HG03097 (cell line): ENCODE measurements at regions not wholly inside any gene's neighbourhood (a gene's known extent, or its start where the extent isn't known, plus 50 kb on each side); places are given as distances from the start of the nearest gene placed in this dataset.

ENCODE experiments used
- ATAC-seq: cut with Tn5 transposase; IDR thresholded peaks from one replicate; pipeline ENCODE4 v1.9.1; 2021; ENCODE audit not compliant: unreplicated experiment, low FRiP score

DNA sequence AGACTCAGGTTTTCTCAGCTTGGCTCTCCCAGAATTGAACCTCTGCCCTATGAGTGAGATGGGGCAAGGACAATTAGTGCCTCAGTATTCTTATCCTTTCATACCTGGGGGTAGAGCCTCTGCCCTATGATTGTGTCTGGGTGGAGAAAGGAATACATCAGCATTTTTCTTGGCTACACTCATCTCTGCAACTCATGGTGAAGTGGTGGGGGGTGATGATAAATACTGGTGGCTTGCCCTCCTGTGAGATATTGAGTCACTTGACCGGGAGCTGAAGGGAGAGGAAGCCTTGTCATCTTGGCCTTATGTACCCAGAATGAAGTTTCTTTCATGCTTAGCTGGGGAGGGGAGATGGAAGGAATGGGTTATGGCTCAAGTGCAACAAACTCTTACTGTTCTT is 71.3 kb upstream of the ENOX2 start:
- ATAC-seq: no peak

DNA sequence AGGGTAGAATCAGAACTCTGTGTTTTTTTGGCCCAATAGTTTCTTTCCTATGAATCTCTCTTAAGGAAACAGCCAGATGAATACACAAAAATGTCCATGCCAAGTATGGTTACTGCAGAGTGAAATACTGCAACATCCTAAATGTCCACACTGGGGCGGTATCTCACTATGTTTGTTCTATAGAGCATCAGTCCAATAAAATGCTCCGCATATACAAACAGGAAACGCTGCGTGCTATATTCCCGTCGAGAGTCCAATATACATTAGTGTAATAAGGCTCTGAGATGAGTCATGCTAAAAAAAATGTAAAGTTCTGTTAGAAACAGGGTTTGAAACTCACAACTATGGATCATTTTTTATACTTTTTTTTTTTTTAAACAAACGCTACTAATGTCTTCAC is 72.9 kb upstream of the ENOX2 start:
- peak; percentile 70 for ATAC-seq

DNA sequence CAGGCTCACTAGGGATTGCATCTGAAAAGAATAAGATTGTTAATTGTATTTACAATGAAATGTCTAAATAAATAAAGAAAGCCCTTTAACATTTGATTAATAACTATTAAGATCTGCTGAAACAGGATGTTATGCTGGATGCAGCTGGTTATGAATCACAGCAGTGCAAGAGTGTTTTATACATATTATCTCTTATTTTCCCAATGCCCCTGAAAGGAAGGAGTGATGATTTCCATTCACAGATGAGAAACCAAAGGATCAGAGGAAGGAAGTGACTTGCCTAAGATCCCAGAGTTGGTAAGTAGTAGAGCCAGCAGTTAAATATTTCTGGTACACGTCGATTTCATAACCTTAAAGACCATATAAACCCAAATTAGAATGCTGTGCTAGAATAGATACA is 76.3 kb upstream of the ARHGAP36 start:
- ATAC-seq: no peak

DNA sequence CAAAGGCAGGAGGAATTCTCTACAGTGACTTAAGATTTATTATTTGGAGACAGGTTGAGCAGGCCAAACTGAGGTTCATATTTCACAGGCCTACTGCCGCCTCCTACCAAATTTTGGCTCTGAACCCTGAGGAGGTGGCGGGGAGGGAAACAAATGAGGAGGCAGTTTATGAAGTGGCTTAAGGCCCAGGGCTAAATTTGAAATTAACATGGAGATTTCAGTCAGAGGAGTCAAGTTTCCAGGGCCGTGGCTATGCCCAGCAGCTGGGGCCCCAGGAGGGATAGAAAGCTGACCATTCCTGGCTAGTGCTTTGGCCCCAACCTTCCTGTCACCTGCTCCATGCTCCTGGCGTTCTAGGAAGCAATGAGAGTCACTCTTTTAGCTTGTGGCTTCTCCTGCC is 73.4 kb upstream of the ARHGAP36 start:
- ATAC-seq: no peak

DNA sequence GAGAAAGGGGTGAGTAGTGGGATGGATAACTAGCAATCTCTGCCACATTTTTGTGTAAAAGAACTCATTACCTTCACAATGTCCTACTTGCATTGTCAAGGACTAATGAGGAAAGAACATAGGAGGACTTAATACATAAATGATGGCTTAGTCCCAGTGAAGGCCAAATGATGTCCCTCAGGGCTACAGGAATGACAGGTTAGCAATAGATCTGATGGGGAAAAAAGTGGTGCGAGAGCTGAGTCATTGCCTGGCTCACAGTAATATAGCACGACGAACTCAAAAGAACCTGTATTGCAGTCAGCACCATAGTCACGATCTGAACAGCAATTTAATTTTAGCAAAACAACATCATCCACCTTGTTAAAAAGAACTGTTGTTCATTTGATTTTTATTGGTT is 70.9 kb upstream of the ARHGAP36 start:
- no peak for ATAC-seq

DNA sequence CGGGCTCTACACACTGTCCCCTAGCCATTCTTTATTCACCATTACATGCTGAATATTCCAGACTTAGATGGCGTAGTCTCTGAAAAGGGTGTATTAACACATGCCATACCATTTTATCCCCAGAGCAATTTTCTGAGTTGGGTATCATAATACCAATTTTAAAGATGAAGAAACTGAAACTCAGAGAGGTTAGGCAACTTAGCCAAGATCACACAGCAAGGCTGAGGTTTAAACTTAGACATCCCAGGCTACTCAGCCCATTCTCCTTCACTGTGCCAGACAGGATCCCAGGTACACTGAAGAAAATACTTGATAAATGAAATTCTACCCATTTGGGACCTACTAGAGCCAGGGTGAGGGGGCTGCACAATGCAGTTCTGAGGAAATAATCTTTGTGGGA is 67.4 kb upstream of the ARHGAP36 start:
- no peak for ATAC-seq

DNA sequence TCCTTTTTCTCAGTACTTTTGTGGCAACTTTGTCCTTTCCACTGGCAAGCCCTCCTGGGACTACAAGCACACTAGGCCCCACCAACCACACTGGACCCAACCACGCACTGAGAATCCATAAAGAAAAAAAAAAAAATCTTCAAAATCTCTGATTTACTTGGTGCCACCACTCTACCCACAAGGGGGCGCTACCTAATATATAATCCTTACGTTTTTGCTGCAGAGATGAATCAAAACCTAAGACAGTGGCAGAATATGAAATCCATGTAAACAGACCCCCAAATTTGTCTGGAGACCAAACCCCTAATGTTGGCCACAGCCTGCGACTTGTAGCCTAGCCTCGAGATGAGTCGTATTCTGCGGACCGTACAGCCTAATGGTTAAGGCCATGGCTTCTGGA is 63.5 kb upstream of the ARHGAP36 start:
- no peak for ATAC-seq

DNA sequence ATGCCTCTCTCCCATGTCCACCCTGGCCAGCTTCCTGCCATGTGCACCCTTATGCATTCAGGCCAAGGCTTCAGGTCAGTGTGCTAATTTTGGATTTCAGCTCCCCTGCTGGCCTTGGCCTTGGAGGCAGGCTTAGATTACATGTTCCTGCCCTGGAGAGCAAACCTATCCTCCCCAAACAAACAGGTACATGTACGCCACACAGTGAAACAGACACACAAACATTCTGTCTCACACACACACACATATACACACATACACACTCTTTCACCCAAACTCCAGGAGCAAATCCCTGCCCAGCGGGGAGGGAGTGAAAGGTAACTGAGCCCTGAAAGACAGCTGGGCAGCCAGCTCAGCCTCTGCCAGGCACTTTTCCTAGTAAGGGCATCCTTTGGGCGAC is 62.7 kb upstream of the ARHGAP36 start:
- no peak for ATAC-seq

DNA sequence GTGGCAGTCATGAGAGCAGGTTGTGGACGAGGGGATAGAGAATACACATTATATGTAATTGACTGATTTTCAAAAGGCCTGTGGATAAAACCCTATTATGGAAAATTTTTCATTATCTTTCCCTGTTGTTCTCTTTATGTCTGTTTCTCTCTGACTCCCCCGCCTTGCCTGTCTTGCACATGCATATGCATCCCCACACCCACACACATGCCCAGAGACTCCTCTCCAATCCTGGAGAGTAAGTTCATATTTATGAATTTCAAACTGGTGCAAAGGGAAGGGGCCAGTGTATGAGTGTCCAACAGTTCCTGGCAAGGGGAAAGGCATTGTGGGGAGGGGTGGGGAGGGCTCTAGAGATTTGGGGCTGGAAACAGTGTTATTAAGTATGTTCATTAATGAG is 60.8 kb upstream of the ARHGAP36 start:
- ATAC-seq: no peak

DNA sequence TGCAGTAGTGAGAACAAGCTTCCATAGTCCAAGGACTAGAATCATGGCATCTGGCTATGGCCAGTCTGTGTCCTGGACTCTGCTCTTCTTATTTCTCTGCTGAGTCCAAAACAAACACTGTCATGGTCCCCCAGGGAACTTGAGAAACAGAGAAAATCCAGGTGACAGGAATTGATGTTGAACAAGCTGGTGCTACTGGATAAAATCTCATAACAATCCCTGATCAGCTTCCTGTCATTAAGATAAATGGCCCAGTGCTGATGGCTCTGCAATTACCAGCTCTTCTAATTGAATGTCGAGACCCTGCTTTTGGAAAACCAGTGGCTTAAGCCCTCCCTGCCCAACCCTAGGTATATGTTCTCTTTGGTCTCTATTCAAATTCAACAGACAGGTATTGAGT is 58.8 kb upstream of the ARHGAP36 start:
- no peak for ATAC-seq
